AG10803 (cell line): ENCODE measurements at regions not wholly inside any gene's neighbourhood (a gene's known extent, or its start where the extent isn't known, plus 50 kb on each side); places are given as distances from the start of the nearest gene placed in this dataset.
A peak's percentile ranks its signal among the peaks of the same experiment; 100 is the strongest.

Source experiments
- DNase-seq: peaks from one replicate; pipeline ENCODE4 v3.0.0; 2010; ENCODE audit warnings: low read depth
- H3K4me3 ChIP-seq: 2 replicates; pipeline ENCODE4 v1.5.1; 2011; ENCODE audit warnings: mild to moderate bottlenecking, low read length, control low read depth
- CTCF ChIP-seq: conservative IDR thresholded peaks from 2 replicates; pipeline ENCODE4 v1.5.1; 2011; ENCODE audit warnings: mild to moderate bottlenecking, low read length, control low read depth, inconsistent platforms

- no peak for TF ChIP-seq CTCF
- no peak overlapping the region for H3K4me3 ChIP-seq
Measured at GRCh38 chr20:47862574-47863240, 77.4 kb upstream of the SULF2 start.

GRCh38 chr20:47861116-47861515, 75.8 kb upstream of the SULF2 start:
- no peak for TF ChIP-seq CTCF

More at GRCh38 chr20:47862574-47863240, 77.4 kb upstream of the SULF2 start:
- no peak for DNase-seq

GRCh38 chr20:47860049-47860830, 75.0 kb upstream of the SULF2 start:
- no peak for DNase-seq
- H3K4me3 ChIP-seq: no peak overlapping the region
- no peak for TF ChIP-seq CTCF

More at GRCh38 chr20:47861116-47861515, 75.8 kb upstream of the SULF2 start:
- no peak for DNase-seq
- H3K4me3 ChIP-seq: no peak overlapping the region

GRCh38 chr20:47859278-47859677, 74.0 kb upstream of the SULF2 start:
- no peak for TF ChIP-seq CTCF
- H3K4me3 ChIP-seq: no peak overlapping the region
- peak; percentile 27 for DNase-seq

- TF ChIP-seq CTCF: no peak
- H3K4me3 ChIP-seq: no peak overlapping the region
- DNase-seq: peak; percentile 37
Measured at GRCh38 chr20:47857569-47858464, 72.5 kb upstream of the SULF2 start.

- TF ChIP-seq CTCF: no peak
- no peak overlapping the region for H3K4me3 ChIP-seq
- no peak for DNase-seq
Measured at GRCh38 chr20:47857187-47857568, 71.9 kb upstream of the SULF2 start.
